HG03354 (cell line): ENCODE measurements at regions not wholly inside any gene's neighbourhood (a gene's known extent, or its start where the extent isn't known, plus 50 kb on each side); places are given as distances from the start of the nearest gene placed in this dataset.

Experiments
- ATAC-seq: cut with Tn5 transposase; IDR thresholded peaks from one replicate; pipeline ENCODE4 v1.9.1; 2021; ENCODE audit warnings: mild to moderate bottlenecking; ENCODE audit not compliant: unreplicated experiment, poor library complexity, severe bottlenecking

DNA sequence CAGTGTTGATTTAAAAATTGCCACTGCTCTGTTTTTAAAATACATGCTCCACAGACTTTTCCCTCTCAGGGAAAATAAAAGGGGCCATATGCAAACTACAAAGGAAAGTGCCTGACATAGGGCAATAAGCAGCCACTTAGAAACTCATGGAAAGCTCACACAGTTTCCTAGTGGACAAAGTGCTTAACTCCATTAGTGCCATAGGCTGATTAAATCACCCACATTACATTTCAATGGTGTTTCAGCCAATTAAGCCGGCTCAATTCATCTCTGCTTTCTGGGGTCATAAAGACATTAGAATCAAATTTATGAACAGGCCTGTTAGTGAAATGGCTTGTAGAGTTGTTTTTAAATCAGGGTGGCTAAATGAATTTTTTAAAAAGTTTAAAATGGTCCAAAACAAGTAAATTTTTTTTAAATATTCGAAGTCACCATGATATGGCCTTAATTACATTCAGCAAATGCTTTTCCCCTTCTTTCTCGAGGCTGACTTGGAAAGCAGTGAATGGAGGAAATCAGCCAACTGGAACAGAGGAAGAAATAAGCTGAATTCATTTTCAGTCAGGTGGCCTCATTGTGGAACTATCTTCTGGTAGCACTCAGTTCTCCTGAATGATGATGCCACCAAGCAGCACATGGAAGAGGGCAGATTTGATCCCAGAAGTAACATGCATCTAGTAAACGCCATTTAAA, 2305.1 kb upstream of the AGA start:
- no peak for ATAC-seq

GRCh38 chr4:179748837-179749236, 2306.6 kb upstream of the AGA start:
- no peak for ATAC-seq

DNA sequence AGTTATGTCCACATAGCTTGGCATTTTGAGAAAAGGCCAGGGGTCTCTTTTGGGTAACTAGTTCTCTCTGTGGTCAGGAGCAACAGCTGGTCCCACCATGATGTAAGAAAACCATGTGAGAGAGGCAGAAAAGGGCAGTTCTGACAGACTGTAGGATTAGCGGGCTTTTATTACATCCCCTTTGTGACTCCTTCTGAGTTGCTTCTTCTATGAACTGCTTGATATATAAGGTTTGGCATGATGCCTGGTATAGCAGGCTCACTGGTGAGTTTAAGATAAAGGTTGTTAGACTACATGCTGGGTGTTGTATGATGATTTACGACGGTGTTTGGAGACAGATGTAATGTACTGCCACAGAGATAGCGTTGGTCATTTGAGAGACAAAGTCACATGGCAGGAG, 2308.1 kb upstream of the AGA start:
- no peak for ATAC-seq

DNA sequence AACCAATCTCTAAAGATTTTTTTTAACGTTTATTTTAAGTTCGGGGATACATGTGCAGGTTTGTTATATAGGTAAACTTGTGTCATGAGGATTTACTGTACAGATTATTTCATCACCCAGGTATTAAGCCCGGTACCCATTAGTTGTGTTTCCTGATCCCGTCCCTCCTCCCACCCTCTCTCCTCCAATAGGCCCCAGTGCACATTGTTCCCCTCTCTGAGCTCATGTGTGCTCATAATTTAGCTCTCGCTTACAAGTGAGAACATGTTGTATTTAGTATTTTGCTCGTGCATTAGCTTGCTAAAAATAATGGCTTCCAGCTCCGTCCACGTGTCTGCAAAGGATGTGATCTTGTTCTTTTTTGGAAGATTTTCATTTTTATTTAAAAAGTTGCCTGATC, 2309.4 kb upstream of the AGA start:
- no peak for ATAC-seq

DNA sequence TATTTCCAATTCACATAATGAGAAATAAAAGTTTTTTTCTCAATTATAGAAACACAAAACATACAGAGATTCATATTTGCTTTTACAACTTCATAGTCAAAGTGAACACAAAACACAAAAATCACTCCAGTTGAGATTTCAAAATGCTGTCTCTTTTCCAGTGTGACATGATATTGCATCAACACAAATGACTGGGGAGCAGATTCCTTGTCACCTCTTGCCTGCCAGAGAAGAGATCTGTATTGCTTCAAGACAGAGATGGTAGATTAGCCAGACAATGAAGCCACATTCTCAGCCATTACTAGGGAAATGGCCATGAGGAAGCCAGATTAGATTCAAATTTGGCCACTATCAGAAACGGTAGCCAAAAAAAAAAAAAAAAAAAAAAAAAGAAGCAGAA, 2313.1 kb upstream of the AGA start:
- no peak for ATAC-seq

- no peak for ATAC-seq
Measured at GRCh38 chr4:179757641-179758040, 2315.4 kb upstream of the AGA start.

- no peak for ATAC-seq
Measured at GRCh38 chr4:179762840-179763239, 2320.6 kb upstream of the AGA start.

- no peak for ATAC-seq
Measured at GRCh38 chr4:179766938-179767337, 2324.7 kb upstream of the AGA start.

DNA sequence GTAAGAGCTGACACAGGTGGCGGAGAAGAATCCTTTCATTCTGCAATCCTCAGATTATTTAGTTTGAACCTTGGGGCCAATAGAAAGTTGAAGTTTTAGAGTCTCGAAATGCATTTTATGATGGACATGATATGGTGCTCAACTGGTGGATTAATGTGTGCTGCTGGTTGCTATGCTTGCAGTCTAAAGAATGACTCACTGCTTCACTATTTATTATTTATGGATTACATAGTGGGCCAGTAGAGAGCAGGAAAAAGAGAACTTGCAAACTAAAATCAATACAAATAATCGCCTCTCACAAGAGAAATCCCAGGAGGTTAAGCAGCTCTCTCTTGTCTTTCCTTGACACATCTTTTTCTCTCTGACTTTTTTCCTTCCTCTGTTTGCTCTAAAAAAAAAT, 2326.8 kb upstream of the AGA start:
- no peak for ATAC-seq

DNA sequence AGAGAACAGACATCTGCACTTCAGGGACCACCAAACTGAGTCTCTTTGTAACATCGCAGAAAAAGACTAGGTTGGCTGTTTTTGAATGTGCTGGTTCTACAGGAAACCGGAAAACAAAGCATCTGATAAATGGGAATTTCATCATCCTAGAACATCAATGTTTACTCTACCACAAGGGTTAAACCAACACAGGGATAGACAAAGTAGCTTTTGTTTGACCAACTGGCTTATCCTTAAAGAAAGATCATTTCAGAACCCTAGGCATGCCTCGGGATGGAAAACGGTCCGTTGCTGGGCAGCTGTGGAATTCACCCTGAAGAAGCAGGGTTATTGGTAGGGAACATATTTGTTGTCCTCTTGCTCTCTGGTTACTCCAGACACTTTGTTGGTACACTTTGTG, 2355.5 kb upstream of the AGA start:
- ATAC-seq, result no peak

- no peak for ATAC-seq
Measured at GRCh38 chr4:179803857-179804256, 2361.6 kb upstream of the AGA start.

GRCh38 chr4:179804440-179804839, 2362.2 kb upstream of the AGA start:
- ATAC-seq, result no peak

- no peak for ATAC-seq
Measured at GRCh38 chr4:179817317-179817716, 2375.1 kb upstream of the AGA start.

- ATAC-seq, result no peak
Measured at GRCh38 chr4:179823342-179823741, 2381.1 kb upstream of the AGA start.

- ATAC-seq, result no peak
Measured at GRCh38 chr4:179831274-179831673, 2389.0 kb upstream of the AGA start.

DNA sequence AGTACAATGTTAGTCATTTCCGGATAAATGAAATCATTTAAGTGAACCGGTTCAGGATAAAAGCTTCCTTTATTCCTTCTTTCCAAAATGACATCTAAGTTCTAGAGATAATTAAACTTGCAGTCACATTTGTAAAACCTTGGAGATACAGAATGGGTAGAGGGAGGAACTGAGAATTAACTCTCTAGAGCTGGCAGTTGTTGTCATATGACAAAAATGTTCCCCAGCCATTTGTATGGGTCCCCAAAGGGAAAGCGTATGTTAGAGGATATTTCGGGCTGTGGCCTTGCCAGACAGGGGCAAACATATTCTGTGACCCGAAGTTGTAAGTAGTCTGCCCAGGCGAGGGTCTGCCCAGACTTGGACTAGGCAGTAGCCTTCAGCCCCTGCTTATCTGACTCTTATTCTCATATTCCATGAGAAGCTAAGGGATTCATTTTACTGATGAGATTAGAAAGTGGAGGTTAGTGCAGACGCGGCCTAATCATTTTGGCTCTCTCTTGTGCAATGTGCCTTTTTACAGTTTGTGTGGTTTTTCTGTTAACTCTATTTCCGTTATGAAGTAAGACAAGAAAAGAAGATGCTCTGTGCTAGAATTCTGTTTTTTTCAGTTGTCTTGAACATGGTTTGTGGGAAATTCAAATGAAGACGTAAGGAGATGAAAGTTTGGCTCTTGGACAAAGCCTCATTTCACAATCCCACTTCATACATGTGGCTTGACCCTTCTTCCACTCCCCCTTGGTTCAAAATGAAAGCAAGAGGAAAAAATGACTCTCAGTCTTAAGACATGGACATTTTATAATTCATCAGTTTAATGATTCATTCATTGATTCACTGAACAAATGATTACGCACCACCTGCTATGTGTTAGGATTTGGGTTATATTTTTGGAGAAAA, 2394.2 kb upstream of the AGA start:
- ATAC-seq, result no peak

GRCh38 chr4:179843370-179843769, 2399.8 kb upstream of the TENM3 start:
- no peak for ATAC-seq

DNA sequence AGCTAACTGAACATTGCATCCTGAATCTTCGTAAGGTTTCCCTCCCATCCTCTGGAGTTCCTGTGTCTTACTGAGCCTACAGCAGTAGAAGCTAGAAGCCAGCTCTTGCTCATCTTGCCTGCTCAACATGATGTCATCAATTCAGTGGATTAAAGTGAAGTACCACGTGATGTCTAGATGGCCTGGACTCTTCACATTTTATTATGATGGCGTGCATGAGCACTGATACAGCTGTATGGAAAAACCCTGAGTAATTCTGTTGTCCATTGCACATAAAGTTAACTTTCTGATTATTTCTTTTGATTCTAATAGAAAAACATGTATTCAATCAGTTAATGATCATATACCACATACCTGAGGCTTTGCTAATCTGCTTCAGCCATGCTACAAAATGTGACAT, 2387.7 kb upstream of the TENM3 start:
- no peak for ATAC-seq

DNA sequence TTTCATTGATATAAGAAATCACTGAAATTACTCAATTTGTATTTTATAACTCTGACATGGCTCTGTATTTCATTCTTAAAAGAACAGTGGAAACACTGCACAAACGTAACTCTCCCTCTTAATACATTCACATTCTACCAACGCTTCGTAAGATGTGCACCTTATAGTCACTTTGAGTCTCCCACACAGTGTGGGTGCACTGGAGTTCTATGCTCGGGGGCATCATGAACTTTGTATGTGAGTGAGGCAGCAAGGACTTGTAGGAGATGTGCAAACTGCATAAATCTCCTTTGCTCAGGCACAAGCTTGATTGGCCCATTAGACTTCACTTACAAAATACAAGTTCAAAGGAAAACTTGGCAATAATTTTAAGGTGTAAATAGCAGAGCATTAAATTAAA, 2385.0 kb upstream of the TENM3 start:
- ATAC-seq, result no peak

GRCh38 chr4:179867300-179867878, 2375.8 kb upstream of the TENM3 start:
- peak; percentile 99 for ATAC-seq

DNA sequence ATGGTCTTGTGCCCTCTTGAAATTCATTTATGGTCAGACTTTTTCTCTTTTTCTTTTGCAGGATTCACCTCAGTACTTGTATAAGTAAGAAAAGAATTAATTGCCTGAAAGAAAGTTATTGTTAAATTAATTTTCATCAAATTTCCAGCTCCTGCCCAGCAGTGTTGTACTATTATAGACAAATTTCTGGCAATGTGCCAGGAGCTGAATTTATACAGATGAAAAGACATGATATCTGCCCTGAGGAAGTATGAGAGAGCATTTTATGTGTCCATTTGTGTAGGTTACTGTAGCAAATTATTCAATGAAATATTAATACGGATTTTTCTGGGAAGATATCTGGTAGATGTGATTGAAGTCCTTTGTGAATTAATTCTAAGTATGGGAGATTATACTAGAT, 2371.5 kb upstream of the TENM3 start:
- no peak for ATAC-seq
